Hypothalamus (tissue), 51 donors: ENCODE measurements at regions not wholly inside any gene's neighbourhood (a gene's known extent, or its start where the extent isn't known, plus 50 kb on each side); places are given as distances from the start of the nearest gene placed in this dataset.
"Not testable (repeated sequence)": the region's sequence is repeated elsewhere in the genome, so short reads cannot be mapped to it uniquely, and the experiment has no call there.

Experiments used
- DNase-seq, 51 donors: peaks; one replicate each; lab custom pipeline; 2025; lab: John Stamatoyannopoulos, UW

- no peak for DNase-seq
These were observed 447.9 kb upstream of the TECRL start for GRCh38 chr4:64857198-64857597.

- DNase-seq: no peak
These were observed 437.2 kb upstream of the TECRL start for GRCh38 chr4:64846417-64846816.

- DNase-seq: no peak
These were observed 420.5 kb upstream of the TECRL start for GRCh38 chr4:64829749-64830148.

GRCh38 chr4:64824591-64824990, 415.3 kb upstream of the TECRL start:
- DNase-seq: no peak

GRCh38 chr4:64822405-64822804, 413.2 kb upstream of the TECRL start:
- DNase-seq: no peak

- no peak for DNase-seq
These were observed 412.1 kb upstream of the TECRL start for GRCh38 chr4:64821219-64821976.

GRCh38 chr4:64814616-64815015, 405.4 kb upstream of the TECRL start:
- DNase-seq: no peak

GRCh38 chr4:64807821-64808220, 398.6 kb upstream of the TECRL start:
- no peak for DNase-seq

- no peak for DNase-seq
These were observed 390.5 kb upstream of the TECRL start for GRCh38 chr4:64799751-64800150.

- DNase-seq: not testable (repeated sequence)
These were observed 389.6 kb upstream of the TECRL start for GRCh38 chr4:64798828-64799227.

GRCh38 chr4:64796581-64796980, 387.3 kb upstream of the TECRL start:
- no peak for DNase-seq

- DNase-seq: no peak
These were observed 374.9 kb upstream of the TECRL start for GRCh38 chr4:64784125-64784524.

- peak in 1 of 51 donors; percentile 30 for DNase-seq
These were observed 372.6 kb upstream of the TECRL start for GRCh38 chr4:64781737-64782326.

- DNase-seq: no peak
These were observed 371.4 kb upstream of the TECRL start for GRCh38 chr4:64780664-64781063.

- DNase-seq: no peak
These were observed 368.0 kb upstream of the TECRL start for GRCh38 chr4:64777286-64777685.

GRCh38 chr4:64776820-64777219, 367.6 kb upstream of the TECRL start:
- no peak for DNase-seq

- no peak for DNase-seq
These were observed 365.4 kb upstream of the TECRL start for GRCh38 chr4:64774626-64775025.

GRCh38 chr4:64771149-64771548, 361.9 kb upstream of the TECRL start:
- DNase-seq: no peak

- DNase-seq: no peak
These were observed 358.3 kb upstream of the TECRL start for GRCh38 chr4:64767547-64767946.

GRCh38 chr4:64766565-64766964, 357.3 kb upstream of the TECRL start:
- DNase-seq: no peak

GRCh38 chr4:64756016-64756415, 346.8 kb upstream of the TECRL start:
- DNase-seq: no peak

GRCh38 chr4:64747919-64748715, 338.9 kb upstream of the TECRL start:
- DNase-seq: no peak
